ENCODE measurements at regions not wholly inside any gene's neighbourhood (a gene's known extent, or its start where the extent isn't known, plus 50 kb on each side); places are given as distances from the start of the nearest gene placed in this dataset.
A peak's percentile ranks its signal among the peaks of the same experiment; 100 is the strongest.
"Not testable (repeated sequence)": the region's sequence is repeated elsewhere in the genome, so short reads cannot be mapped to it uniquely, and the experiment has no call there.

GRCh38 chr3:39651993-39652739, 157.2 kb upstream of the MYRIP start:
- no peak for DNase-seq (ENCODE audit: extremely low read depth, low read depth)

GRCh38 chr3:39655718-39656117, 153.7 kb upstream of the MYRIP start:
- not testable (repeated sequence) for DNase-seq (ENCODE audit: extremely low read depth, low read depth)

GRCh38 chr3:39657075-39657474, 152.3 kb upstream of the MYRIP start:
- no peak for DNase-seq (ENCODE audit: extremely low read depth, low read depth)

- no peak for DNase-seq (ENCODE audit: extremely low read depth, low read depth)
These were observed 151.6 kb upstream of the MYRIP start for GRCh38 chr3:39657775-39658174.

GRCh38 chr3:39664931-39665330, 144.5 kb upstream of the MYRIP start:
- DNase-seq (ENCODE audit: extremely low read depth, low read depth) = no peak

GRCh38 chr3:39665441-39665840, 144.0 kb upstream of the MYRIP start:
- DNase-seq (ENCODE audit: extremely low read depth, low read depth) = no peak

GRCh38 chr3:39668420-39668819, 141.0 kb upstream of the MYRIP start:
- peak; percentile 49 for DNase-seq (ENCODE audit: extremely low read depth, low read depth)

- DNase-seq (ENCODE audit: extremely low read depth, low read depth) = no peak
These were observed 138.3 kb upstream of the MYRIP start for GRCh38 chr3:39671116-39671515.

GRCh38 chr3:39671600-39671999, 137.8 kb upstream of the MYRIP start:
- no peak for DNase-seq (ENCODE audit: extremely low read depth, low read depth)

- DNase-seq (ENCODE audit: extremely low read depth, low read depth) = no peak
These were observed 104.0 kb upstream of the MYRIP start for GRCh38 chr3:39705351-39705900.

- DNase-seq (ENCODE audit: extremely low read depth, low read depth) = peak; percentile 20
These were observed 102.0 kb upstream of the MYRIP start for GRCh38 chr3:39707314-39707909.

- DNase-seq (ENCODE audit: extremely low read depth, low read depth) = no peak
These were observed 96.9 kb upstream of the MYRIP start for GRCh38 chr3:39712413-39713048.

GRCh38 chr3:39713341-39713740, 96.1 kb upstream of the MYRIP start:
- not testable (repeated sequence) for DNase-seq (ENCODE audit: extremely low read depth, low read depth)

- DNase-seq (ENCODE audit: extremely low read depth, low read depth) = no peak
These were observed 92.6 kb upstream of the MYRIP start for GRCh38 chr3:39716849-39717248.

- no peak for DNase-seq (ENCODE audit: extremely low read depth, low read depth)
These were observed 90.5 kb upstream of the MYRIP start for GRCh38 chr3:39718674-39719595.

- no peak for DNase-seq (ENCODE audit: extremely low read depth, low read depth)
These were observed 88.3 kb upstream of the MYRIP start for GRCh38 chr3:39721076-39721475.

GRCh38 chr3:39724233-39724846, 85.1 kb upstream of the MYRIP start:
- peak; percentile 3 for DNase-seq (ENCODE audit: extremely low read depth, low read depth)

GRCh38 chr3:39725321-39725720, 84.1 kb upstream of the MYRIP start:
- DNase-seq (ENCODE audit: extremely low read depth, low read depth) = no peak

GRCh38 chr3:39727415-39727814, 82.0 kb upstream of the MYRIP start:
- DNase-seq (ENCODE audit: extremely low read depth, low read depth) = no peak

GRCh38 chr3:39733804-39734203, 75.6 kb upstream of the MYRIP start:
- no peak for DNase-seq (ENCODE audit: extremely low read depth, low read depth)

All from NCI-H460 (cell line).